Keratinocyte (primary cell): ENCODE measurements at regions not wholly inside any gene's neighbourhood (a gene's known extent, or its start where the extent isn't known, plus 50 kb on each side); places are given as distances from the start of the nearest gene placed in this dataset.

ENCODE experiments used
- DNase-seq: peaks from one replicate; pipeline ENCODE4 v3.0.0-alpha.2; 2011; ENCODE audit warnings: low read depth, missing footprints, low spot score
- FAIRE-seq: peaks from 2 replicates; lab custom pipeline; 2011; peaks lifted over from hg19 to GRCh38; lab: Jason Lieb, UNC
- H2AFZ ChIP-seq: 2 replicates; pipeline ENCODE4 v1.6.0; 2012; ENCODE audit warnings: low read length, control low read depth, inconsistent platforms; ENCODE audit not compliant: control insufficient read depth
- H3K27ac ChIP-seq: 2 replicates; pipeline ENCODE4 v1.5.1; 2011; ENCODE audit warnings: low read length; ENCODE audit not compliant: control insufficient read depth, insufficient read depth
- H3K27me3 ChIP-seq: 3 replicates; pipeline ENCODE4 v1.6.0; 2011; ENCODE audit warnings: low read length; ENCODE audit not compliant: control insufficient read depth, insufficient read depth; ENCODE audit errors: extremely low read depth
- H3K36me3 ChIP-seq, 2 experiments: 2 replicates in 1 of 2; 3 replicates in 1 of 2; pipeline ENCODE4 v1.5.1; 2011; ENCODE audit warnings: low read length in 2 of 2, mild to moderate bottlenecking in 1 of 2; ENCODE audit not compliant: control insufficient read depth in 2 of 2, insufficient read depth in 2 of 2; ENCODE audit errors: extremely low read depth in 1 of 2
- H3K4me1 ChIP-seq: 3 replicates; pipeline ENCODE4 v1.5.1; 2011; ENCODE audit warnings: low read length; ENCODE audit not compliant: control insufficient read depth, insufficient read depth; ENCODE audit errors: extremely low read depth
- H3K4me2 ChIP-seq: 3 replicates; pipeline ENCODE4 v1.6.0; 2011; ENCODE audit warnings: low read depth, low read length; ENCODE audit not compliant: control insufficient read depth, insufficient read depth; ENCODE audit errors: extremely low read depth
- H3K4me3 ChIP-seq, 3 experiments: fragments of 200-600 bp in 1 of 3; sonication (generic) in 1 of 3; 2 replicates in 2 of 3; 3 replicates in 1 of 3; pipeline ENCODE4 v1.5.1; 2011 to 2016; ENCODE audit warnings: low read length in 3 of 3, mild to moderate bottlenecking in 3 of 3, control low read depth in 2 of 3, inconsistent platforms in 1 of 3, low read depth in 1 of 3, mixed read lengths in 1 of 3, mixed run types in 1 of 3, moderate library complexity in 1 of 3; ENCODE audit not compliant: control insufficient read depth in 2 of 3, insufficient read depth in 2 of 3; ENCODE audit errors: extremely low read depth in 1 of 3
- H3K79me2 ChIP-seq: 2 replicates; pipeline ENCODE4 v1.6.0; 2012; ENCODE audit warnings: low read length; ENCODE audit not compliant: control insufficient read depth, insufficient read depth
- H3K9ac ChIP-seq: 3 replicates; pipeline ENCODE4 v1.6.0; 2011; ENCODE audit warnings: low read length; ENCODE audit not compliant: control insufficient read depth, insufficient read depth; ENCODE audit errors: extremely low read depth
- H3K9me1 ChIP-seq: 3 replicates; pipeline ENCODE4 v1.6.0; 2011; ENCODE audit warnings: low read length; ENCODE audit not compliant: control insufficient read depth, insufficient read depth; ENCODE audit errors: extremely low read depth
- H3K9me3 ChIP-seq: 2 replicates; pipeline ENCODE4 v1.5.1; 2012; ENCODE audit warnings: low read depth, low read length; ENCODE audit not compliant: control insufficient read depth
- H4K20me1 ChIP-seq: 3 replicates; pipeline ENCODE4 v1.6.0; 2011; ENCODE audit warnings: low read length; ENCODE audit not compliant: control insufficient read depth, insufficient read depth; ENCODE audit errors: extremely low read depth
- CTCF ChIP-seq, 3 experiments: IDR thresholded peaks in 1 of 3; conservative IDR thresholded peaks in 1 of 3; optimal IDR thresholded peaks in 1 of 3; 2 replicates in 2 of 3; 3 replicates in 1 of 3; pipeline versions ENCODE3 to v1.5.1; 2011; ENCODE audit warnings: low read length in 3 of 3, mild to moderate bottlenecking in 3 of 3, moderate library complexity in 2 of 3, control low read depth in 1 of 3, inconsistent platforms in 1 of 3; ENCODE audit not compliant: insufficient read depth in 2 of 3; ENCODE audit errors: extremely low read depth in 1 of 3
- EZH2 ChIP-seq: IDR thresholded peaks from one replicate; pipeline ENCODE4 v1.6.1; 2012; ENCODE audit warnings: inconsistent platforms, mild to moderate bottlenecking, low read length, moderate library complexity
- dilution Hi-C: fragments of 300-500 bp; cut with MboI; formaldehyde crosslinking; loops from one replicate; pipeline ENCODE4 v1.7.0; 2020; ENCODE audit warnings: low sequenced_read_pairs; ENCODE audit not compliant: extremely low pct_ligation_motif_present

GRCh38 chr16:52293204-52293603 is 253.7 kb downstream of the TOX3 start:
- Histone ChIP-seq H3K4me1 (no peaks in the 10 kb centered on the region), H4K20me1 (no peaks in the 10 kb centered on the region), H3K4me3 (no peak overlapping the region), H3K9me1 (no peaks in the 10 kb centered on the region), H3K27ac (no peak overlapping the region), H3K4me2 (no peak overlapping the region), H3K79me2 (no peaks in the 10 kb centered on the region), H3K27me3 (no peaks in the 10 kb centered on the region), H2AFZ (no peak overlapping the region), H3K36me3 (no peaks in the 10 kb centered on the region), H3K9ac (no peak overlapping the region), H3K9me3 (no peaks in the 10 kb centered on the region)
- TF ChIP-seq CTCF (optimal IDR thresholded peaks at IDR 0.05 in 1 of 3, IDR thresholded peaks at IDR 0.05 in 1 of 3, conservative IDR thresholded peaks at IDR 0.05 in 1 of 3; ENCODE audit: extremely low read depth in 1 of 3, insufficient read depth in 2 of 3, low read length in 3 of 3) (no peak), EZH2 (no peak)
- dilution Hi-C loops: no loop called here
- DNase-seq (no peak), FAIRE-seq (no peak)

DNA sequence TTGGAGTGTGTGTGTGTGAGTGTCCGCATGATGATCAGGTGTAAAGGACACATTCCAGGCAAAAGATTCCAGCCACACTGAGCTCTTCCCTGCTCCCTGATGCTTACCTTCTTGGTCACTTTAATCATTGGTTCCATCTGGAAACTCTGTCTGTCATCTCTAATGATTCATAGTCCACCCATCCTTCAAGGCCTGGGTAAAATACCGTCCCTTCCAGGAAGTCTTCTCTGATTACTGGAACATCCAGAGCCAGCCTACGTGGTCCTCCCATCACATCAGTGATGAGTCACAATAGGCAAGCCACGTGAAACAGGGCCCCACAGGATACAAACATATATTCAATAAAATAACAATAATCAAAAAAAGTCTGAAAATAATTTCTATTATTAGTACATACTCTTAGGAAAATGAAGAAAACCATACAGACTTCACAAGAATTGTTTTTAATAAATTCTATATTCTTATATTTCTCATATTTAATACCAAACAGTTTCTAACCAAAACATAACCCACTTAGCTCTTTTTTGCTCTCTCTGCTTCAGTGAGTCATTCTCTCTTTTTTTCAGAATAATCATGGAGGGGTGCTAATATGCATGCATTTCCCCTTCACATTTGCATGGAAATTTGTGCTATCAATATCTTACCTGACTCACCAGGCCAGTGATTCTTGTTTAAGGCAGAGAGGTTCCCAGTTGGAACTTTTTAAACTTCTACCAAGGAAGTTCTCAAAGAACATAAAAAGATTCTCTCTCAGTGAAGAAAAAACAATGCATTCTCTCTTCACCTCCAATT is 263.2 kb downstream of the TOX3 start:
- Histone ChIP-seq H3K9me3 (no peaks in the 10 kb centered on the region), H3K4me2 (no peak overlapping the region), H3K4me3 (no peak overlapping the region), H3K4me1 (no peaks in the 10 kb centered on the region), H2AFZ (no peak overlapping the region), H3K27ac (no peak overlapping the region), H3K79me2 (no peaks in the 10 kb centered on the region), H3K27me3 (no peaks in the 10 kb centered on the region), H4K20me1 (no peaks in the 10 kb centered on the region), H3K9me1 (no peaks in the 10 kb centered on the region), H3K9ac (no peak overlapping the region), H3K36me3 (no peaks in the 10 kb centered on the region)
- TF ChIP-seq CTCF (optimal IDR thresholded peaks at IDR 0.05 in 1 of 3, IDR thresholded peaks at IDR 0.05 in 1 of 3, conservative IDR thresholded peaks at IDR 0.05 in 1 of 3; ENCODE audit: extremely low read depth in 1 of 3, insufficient read depth in 2 of 3, low read length in 3 of 3) (no peak), EZH2 (no peak)
- FAIRE-seq (no peak), DNase-seq (no peak)
- dilution Hi-C loops: no loop called here
